PC-3 (cell line): ENCODE measurements at regions not wholly inside any gene's neighbourhood (a gene's known extent, or its start where the extent isn't known, plus 50 kb on each side); places are given as distances from the start of the nearest gene placed in this dataset.

Experiments
- ATAC-seq: fragments of 200-7000 bp; cut with Tn5 transposase; 2 replicates; pipeline ENCODE4 v1.9.1; 2020; ENCODE audit warnings: mild to moderate bottlenecking, moderate library complexity
- BruUV-seq: library from RNA; stranded (reverse); fragments of 400-500 nt; replicated peaks from 2 replicates; lab custom pipeline; 2021; lab: Mats Ljungman, UMichigan
- CTCF ChIA-PET: fragments of 300-600 bp; sonication (Branson Sonifier 250); formaldehyde crosslinking; loops from one replicate; lab custom pipeline; 2022; ENCODE audit warnings: antibody characterized with exemption; lab: Charles Lee
- POLR2A ChIA-PET: fragments of 300-600 bp; sonication (Branson Sonifier 250); formaldehyde crosslinking; loops from one replicate; lab custom pipeline; 2022; ENCODE audit warnings: antibody characterized with exemption; ENCODE audit not compliant: unreplicated experiment; lab: Charles Lee
- DNase-seq: peaks from one replicate; pipeline ENCODE4 v3.0.0-alpha.2; 2015
- H2AFZ ChIP-seq: fragments of 300-600 bp; sonication (generic); 2 replicates; pipeline ENCODE4 v1.6.0; 2016; ENCODE audit warnings: antibody characterized with exemption, low read length
- H3F3A ChIP-seq: fragments of 300-600 bp; sonication (generic); one replicate; pipeline ENCODE4 v1.6.0; 2017; ENCODE audit warnings: antibody characterized with exemption, low read length, control low read depth, mild to moderate bottlenecking; ENCODE audit not compliant: unreplicated experiment
- H3K27ac ChIP-seq: fragments of 300-600 bp; sonication (generic); 2 replicates; pipeline ENCODE4 v1.5.1; 2016; ENCODE audit warnings: mild to moderate bottlenecking, low read length
- H3K27me3 ChIP-seq: fragments of 300-600 bp; sonication (generic); 2 replicates; pipeline ENCODE4 v1.6.1; 2016; ENCODE audit warnings: low read length, mixed read lengths
- H3K36me3 ChIP-seq: fragments of 300-600 bp; sonication (generic); 2 replicates; pipeline ENCODE4 v1.6.1; 2016; ENCODE audit warnings: low read depth, mixed run types, low read length, mixed read lengths
- H3K4me1 ChIP-seq: fragments of 300-600 bp; sonication (generic); 2 replicates; pipeline ENCODE4 v1.5.1; 2016; ENCODE audit warnings: low read length; ENCODE audit not compliant: insufficient read depth
- H3K4me2 ChIP-seq: fragments of 300-600 bp; sonication (generic); 2 replicates; pipeline ENCODE4 v1.6.0; 2016; ENCODE audit warnings: low read length
- H3K4me3 ChIP-seq: fragments of 300-600 bp; sonication (generic); 2 replicates; pipeline ENCODE4 v1.5.1; 2016; ENCODE audit warnings: mild to moderate bottlenecking, low read length, mixed read lengths
- H3K79me2 ChIP-seq: fragments of 300-600 bp; sonication (generic); 2 replicates; pipeline ENCODE4 v1.6.1; 2017; ENCODE audit warnings: low read length, mixed read lengths
- H3K9ac ChIP-seq: fragments of 300-600 bp; sonication (generic); 2 replicates; pipeline ENCODE4 v1.6.0; 2016; ENCODE audit warnings: mild to moderate bottlenecking, low read length
- H3K9me2 ChIP-seq: fragments of 300-600 bp; sonication (generic); replicated peaks from 2 replicates; pipeline ENCODE4 v1.6.1; 2016; ENCODE audit warnings: mixed run types, low read length, mixed read lengths
- H3K9me3 ChIP-seq: fragments of 300-600 bp; sonication (generic); 2 replicates; pipeline ENCODE4 v1.6.1; 2016; ENCODE audit warnings: low read length, mixed read lengths
- H4K20me1 ChIP-seq: fragments of 300-600 bp; sonication (generic); 2 replicates; pipeline ENCODE4 v1.6.1; 2016; ENCODE audit warnings: low read length, mixed read lengths
- CTCF ChIP-seq: fragments of 300-600 bp; sonication (generic); conservative IDR thresholded peaks from 2 replicates; pipeline ENCODE4 v1.5.1; 2017; ENCODE audit warnings: antibody characterized with exemption, low read depth, mild to moderate bottlenecking, low read length
- EZH2 ChIP-seq: fragments of 300-600 bp; sonication (generic); IDR thresholded peaks from one replicate; pipeline ENCODE4 v1.6.1; 2017; ENCODE audit warnings: antibody characterized with exemption, mild to moderate bottlenecking, low read length; ENCODE audit not compliant: unreplicated experiment
- EZH2phosphoT487 ChIP-seq: fragments of 300-600 bp; sonication (generic); IDR thresholded peaks from 2 replicates; pipeline ENCODE4 v1.6.1; 2018; ENCODE audit warnings: mild to moderate bottlenecking, antibody characterized with exemption, low read length, borderline replicate concordance
- intact Hi-C: fragments of 100-400 bp; cut with micrococcal nuclease; formaldehyde crosslinking; loops from 2 replicates; pipeline ENCODE4 v1.9.0; 2023

- intact Hi-C loops = no loop called here
- TF ChIP-seq EZH2phosphoT487 (no peak), CTCF (no peak), EZH2 (no peak)
- POLR2A ChIA-PET = no interaction called here
Observed at GRCh38 chr15:61318802-61319525, 89.9 kb upstream of the RORA start.

GRCh38 chr15:61318301-61318700 is 89.2 kb upstream of the RORA start:
- H3K27me3 ChIP-seq = peaks cover 6% of the 10 kb centered on the region
- H3K79me2 ChIP-seq = no peaks in the 10 kb centered on the region
- H3K9ac ChIP-seq = no peak overlapping the region
- no peak overlapping the region for H3K4me3 ChIP-seq
- ChIA-PET CTCF (no interaction called here), POLR2A (no interaction called here)
- BruUV-seq = no TSS peak
- H3K27ac ChIP-seq = no peak overlapping the region
- H3F3A ChIP-seq = no peaks in the 10 kb centered on the region
- no peak for DNase-seq
- no peaks in the 10 kb centered on the region for H3K9me3 ChIP-seq
- no peak overlapping the region for H2AFZ ChIP-seq
- no peaks in the 10 kb centered on the region for H3K9me2 ChIP-seq
- no peaks in the 10 kb centered on the region for H4K20me1 ChIP-seq
- no peak for ATAC-seq
- intact Hi-C loops = no loop called here
- TF ChIP-seq EZH2 (no peak), CTCF (no peak), EZH2phosphoT487 (no peak)
- H3K4me1 ChIP-seq = no peaks in the 10 kb centered on the region
- H3K36me3 ChIP-seq = no peaks in the 10 kb centered on the region
- no peak overlapping the region for H3K4me2 ChIP-seq

More at GRCh38 chr15:61318802-61319525, 89.9 kb upstream of the RORA start:
- no peaks in the 10 kb centered on the region for H4K20me1 ChIP-seq
- no TSS peak for BruUV-seq
- no peaks in the 10 kb centered on the region for H3K4me1 ChIP-seq
- no peaks in the 10 kb centered on the region for H3K36me3 ChIP-seq
- DNase-seq = no peak
- no peak overlapping the region for H3K9ac ChIP-seq
- H3K9me2 ChIP-seq = no peaks in the 10 kb centered on the region
- H3K9me3 ChIP-seq = no peaks in the 10 kb centered on the region
- H3K4me3 ChIP-seq = no peak overlapping the region
- H3F3A ChIP-seq = no peaks in the 10 kb centered on the region
- no peaks in the 10 kb centered on the region for H3K79me2 ChIP-seq
- no peak for ATAC-seq
- no peak overlapping the region for H3K27ac ChIP-seq
- H2AFZ ChIP-seq = no peak overlapping the region
- H3K27me3 ChIP-seq = peaks cover 6% of the 10 kb centered on the region
- CTCF ChIA-PET = no interaction called here
- H3K4me2 ChIP-seq = no peak overlapping the region

GRCh38 chr15:61315471-61315870 is 86.4 kb upstream of the RORA start:
- BruUV-seq = no TSS peak

More at GRCh38 chr15:61315471-61315870, 86.4 kb upstream of the RORA start:
- H3K79me2 ChIP-seq = no peaks in the 10 kb centered on the region
- H3F3A ChIP-seq = no peaks in the 10 kb centered on the region
- H3K9me3 ChIP-seq = no peaks in the 10 kb centered on the region
- H3K4me2 ChIP-seq = no peak overlapping the region
- no peak overlapping the region for H3K27ac ChIP-seq
- intact Hi-C loops = no loop called here
- ChIA-PET CTCF (no interaction called here), POLR2A (no interaction called here)
- no peak overlapping the region for H3K9ac ChIP-seq
- peaks cover 6% of the 10 kb centered on the region for H3K27me3 ChIP-seq
- no peaks in the 10 kb centered on the region for H3K36me3 ChIP-seq
- no peak for TF ChIP-seq EZH2
- TF ChIP-seq CTCF = no peak
- TF ChIP-seq EZH2phosphoT487 = no peak
- no peaks in the 10 kb centered on the region for H3K4me1 ChIP-seq
- DNase-seq (peak; percentile 9), ATAC-seq (no peak)
- no peak overlapping the region for H3K4me3 ChIP-seq
- H2AFZ ChIP-seq = no peak overlapping the region
- no peaks in the 10 kb centered on the region for H4K20me1 ChIP-seq
- H3K9me2 ChIP-seq = no peaks in the 10 kb centered on the region
